Spleen (tissue), 11 donors: ENCODE measurements at regions not wholly inside any gene's neighbourhood (a gene's known extent, or its start where the extent isn't known, plus 50 kb on each side); places are given as distances from the start of the nearest gene placed in this dataset.

Experiments used
- DNase-seq: peaks from one replicate; pipeline ENCODE4 v3.0.0-alpha.2; 2020
- H3K27ac ChIP-seq, 8 donors: fragments of 200-600 bp; sonication (generic) in 7 of 8; 1 replicate in 4 of 8; 2 replicates in 4 of 8; pipeline versions ENCODE4 v1.5.0 to v1.8.0; 2016 to 2021; ENCODE audit warnings: inconsistent platforms in 4 of 8, mild to moderate bottlenecking in 4 of 8, moderate library complexity in 1 of 8
- H3K27me3 ChIP-seq, 7 donors: fragments of 200-600 bp; sonication (generic) in 6 of 7; replicated peaks in 1 of 7; 1 replicate in 4 of 7; 2 replicates in 3 of 7; pipeline versions ENCODE4 v1.5.0 to v1.8.0; 2016 to 2021; ENCODE audit warnings: inconsistent platforms in 3 of 7, mild to moderate bottlenecking in 1 of 7
- H3K36me3 ChIP-seq, 6 donors: fragments of 200-600 bp; sonication (generic) in 5 of 6; 1 replicate in 4 of 6; 2 replicates in 2 of 6; pipeline versions ENCODE4 v1.5.0 to v1.8.0; 2016 to 2021; ENCODE audit warnings: inconsistent platforms in 2 of 6
- H3K4me1 ChIP-seq, 6 donors: fragments of 200-600 bp; sonication (generic) in 5 of 6; 1 replicate in 3 of 6; 2 replicates in 3 of 6; pipeline versions ENCODE4 v1.5.0 to v1.8.0; 2016 to 2021; ENCODE audit warnings: inconsistent platforms in 3 of 6
- H3K4me3 ChIP-seq, 8 donors: fragments of 200-600 bp; sonication (generic) in 7 of 8; 1 replicate in 4 of 8; 2 replicates in 4 of 8; pipeline versions ENCODE4 v1.5.0 to v1.8.0; 2016 to 2021; ENCODE audit warnings: inconsistent platforms in 4 of 8, mild to moderate bottlenecking in 4 of 8, moderate library complexity in 2 of 8
- H3K9me3 ChIP-seq, 8 donors: fragments of 200-600 bp; sonication (generic) in 7 of 8; 1 replicate in 4 of 8; 2 replicates in 4 of 8; pipeline versions ENCODE4 v1.5.0 to v1.8.0; 2016 to 2021; ENCODE audit warnings: inconsistent platforms in 4 of 8
- POLR2A ChIP-seq, 3 donors: fragments of 450-650 bp; IDR thresholded peaks; one replicate each; pipeline ENCODE4 v1.5.1; 2017; ENCODE audit warnings: antibody characterized with exemption in 3 of 3, mild to moderate bottlenecking in 1 of 3
- POLR2AphosphoS5 ChIP-seq, 3 donors: sonication (generic); formaldehyde crosslinking; IDR thresholded peaks; one replicate each; pipeline ENCODE4 v1.5.1; 2017; ENCODE audit warnings: antibody characterized with exemption in 3 of 3
- WGBS, 5 donors: extraction: QIAGEN DNeasy Blood & Tissue Kit in 3 of 5; methylation state at CpG; one replicate each; pipeline versions ENCODE4 v1.1.5 to v1.1.7; 2013 to 2018; 5-methylcytosine and 5-hydroxymethylcytosine counted together
- intact Hi-C: fragments of 100-400 bp; cut with DNase I; formaldehyde crosslinking; loops from one replicate; pipeline ENCODE4 v1.15.0; 2023; ENCODE audit warnings: low total_unique reads
- TF ChIP-seq, protein P1 (sequence below), 11 experiments: fragments of 200-600 bp in 7 of 11; fragments of 450-650 bp in 4 of 11; sonication (generic) in 4 of 11; IDR thresholded peaks in 8 of 11; conservative IDR thresholded peaks in 3 of 11; 1 replicate in 7 of 11; 2 replicates in 4 of 11; pipeline versions ENCODE4 v1.4.0 to v1.8.0; 2016 to 2021; ENCODE audit warnings: antibody characterized with exemption in 11 of 11, inconsistent platforms in 4 of 11, mild to moderate bottlenecking in 1 of 11
- donor health status: healthy with polysubstance abuse.
- donor health status: DM: no; HTN: no; CAD: no; lungs with moderate emphysema.
- donor health status: DM: no; HTN: no; CAD: no.
- donor health status: Bipolar disorder and iron deficiency.
- donor health status: healthy.
- donor health status: DM: no; HTN: no; CAD: no.
- donor health status: DM: yes; HTN: yes; CAD: no.

DNA sequence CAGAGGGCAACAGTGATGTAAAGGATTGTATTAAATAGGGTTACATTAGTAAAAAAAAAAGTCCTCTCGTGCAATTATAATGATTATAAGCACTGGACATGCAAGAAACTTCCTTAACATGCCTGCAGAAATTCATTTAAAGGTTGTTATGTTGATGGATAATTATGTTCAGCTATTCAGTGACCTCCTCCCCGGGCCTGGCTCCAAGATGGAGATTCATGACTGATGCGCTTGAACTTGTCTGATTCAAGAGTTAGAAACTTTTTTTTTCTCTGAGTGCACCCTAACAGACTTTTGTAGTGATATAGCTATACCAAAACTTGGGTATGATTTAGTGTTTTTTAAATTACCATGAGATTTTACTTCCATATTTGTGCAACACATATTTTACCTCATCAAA, 1170.0 kb upstream of the CITED2 start:
- no peak overlapping the region for H3K27ac ChIP-seq
- intact Hi-C loops = no loop called here
- no peak for TF ChIP-seq POLR2A (IDR thresholded peaks at IDR 0.05)
- TF ChIP-seq, protein P1, sequence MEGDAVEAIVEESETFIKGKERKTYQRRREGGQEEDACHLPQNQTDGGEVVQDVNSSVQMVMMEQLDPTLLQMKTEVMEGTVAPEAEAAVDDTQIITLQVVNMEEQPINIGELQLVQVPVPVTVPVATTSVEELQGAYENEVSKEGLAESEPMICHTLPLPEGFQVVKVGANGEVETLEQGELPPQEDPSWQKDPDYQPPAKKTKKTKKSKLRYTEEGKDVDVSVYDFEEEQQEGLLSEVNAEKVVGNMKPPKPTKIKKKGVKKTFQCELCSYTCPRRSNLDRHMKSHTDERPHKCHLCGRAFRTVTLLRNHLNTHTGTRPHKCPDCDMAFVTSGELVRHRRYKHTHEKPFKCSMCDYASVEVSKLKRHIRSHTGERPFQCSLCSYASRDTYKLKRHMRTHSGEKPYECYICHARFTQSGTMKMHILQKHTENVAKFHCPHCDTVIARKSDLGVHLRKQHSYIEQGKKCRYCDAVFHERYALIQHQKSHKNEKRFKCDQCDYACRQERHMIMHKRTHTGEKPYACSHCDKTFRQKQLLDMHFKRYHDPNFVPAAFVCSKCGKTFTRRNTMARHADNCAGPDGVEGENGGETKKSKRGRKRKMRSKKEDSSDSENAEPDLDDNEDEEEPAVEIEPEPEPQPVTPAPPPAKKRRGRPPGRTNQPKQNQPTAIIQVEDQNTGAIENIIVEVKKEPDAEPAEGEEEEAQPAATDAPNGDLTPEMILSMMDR (IDR thresholded peaks at IDR 0.05 in 8 of 11, conservative IDR thresholded peaks at IDR 0.05 in 3 of 11) = no peak
- TF ChIP-seq POLR2AphosphoS5 (IDR thresholded peaks at IDR 0.05) = no peak
- no peaks in the 10 kb centered on the region for H3K9me3 ChIP-seq
- 67 to 85% (median 76%) methylated on average over 3 of the region's 3 CpGs for WGBS, 5 donors
- H3K27me3 ChIP-seq = no peaks in the 10 kb centered on the region
- H3K4me3 ChIP-seq = no peak overlapping the region
- no peak for DNase-seq
- no peaks in the 10 kb centered on the region for H3K4me1 ChIP-seq
- no peaks in the 10 kb centered on the region for H3K36me3 ChIP-seq

DNA sequence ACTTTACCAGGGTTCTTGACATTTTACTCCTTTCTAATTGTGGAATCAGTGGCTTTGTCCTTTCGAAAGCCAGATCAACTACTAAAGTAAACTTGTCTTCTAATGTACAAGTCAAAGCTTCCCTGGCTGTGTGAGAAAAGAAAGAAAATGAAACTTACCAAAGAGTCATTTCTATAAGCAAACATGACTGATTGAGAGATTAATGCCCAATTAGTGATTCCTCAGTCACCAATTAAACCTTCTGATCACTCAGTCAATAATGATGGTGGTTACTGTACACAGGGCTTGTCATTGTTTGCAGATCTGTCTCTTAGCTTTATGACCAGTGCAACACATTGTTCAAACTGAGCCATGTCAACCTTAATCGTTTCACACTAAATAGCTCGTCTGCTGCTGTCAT, 1168.4 kb upstream of the CITED2 start:
- Histone ChIP-seq H3K27ac (no peak overlapping the region), H3K4me3 (no peak overlapping the region), H3K36me3 (no peaks in the 10 kb centered on the region), H3K27me3 (no peaks in the 10 kb centered on the region), H3K4me1 (no peaks in the 10 kb centered on the region), H3K9me3 (no peaks in the 10 kb centered on the region)
- DNase-seq = no peak
- intact Hi-C loops = no loop called here
- no peak for TF ChIP-seq POLR2AphosphoS5 (IDR thresholded peaks at IDR 0.05)
- TF ChIP-seq, protein P1 (IDR thresholded peaks at IDR 0.05 in 8 of 11, conservative IDR thresholded peaks at IDR 0.05 in 3 of 11) = no peak
- no peak for TF ChIP-seq POLR2A (IDR thresholded peaks at IDR 0.05)
- WGBS, 5 donors = 79 to 93% (median 84%) methylated on average over 3 of the region's 3 CpGs

GRCh38 chr6:140541288-140541687, 1166.8 kb upstream of the CITED2 start:
- Histone ChIP-seq H3K4me3 (no peak overlapping the region), H3K4me1 (no peaks in the 10 kb centered on the region), H3K27ac (no peak overlapping the region), H3K27me3 (no peaks in the 10 kb centered on the region), H3K9me3 (no peaks in the 10 kb centered on the region), H3K36me3 (no peaks in the 10 kb centered on the region)
- no peak for DNase-seq
- intact Hi-C loops = no loop called here
- WGBS, 5 donors = 87 to 94% (median 91%) methylated on average over 7 of the region's 7 CpGs
- TF ChIP-seq POLR2AphosphoS5 (IDR thresholded peaks at IDR 0.05) = no peak
- TF ChIP-seq POLR2A (IDR thresholded peaks at IDR 0.05) = no peak
- TF ChIP-seq, protein P1 (IDR thresholded peaks at IDR 0.05 in 8 of 11, conservative IDR thresholded peaks at IDR 0.05 in 3 of 11) = no peak

GRCh38 chr6:140540743-140541142, 1166.3 kb upstream of the CITED2 start:
- 73 to 82% (median 78%) methylated on average over 1 of the region's 1 CpG for WGBS, 5 donors
- no peaks in the 10 kb centered on the region for H3K4me1 ChIP-seq
- no peak for TF ChIP-seq POLR2A (IDR thresholded peaks at IDR 0.05)
- TF ChIP-seq, protein P1 (IDR thresholded peaks at IDR 0.05 in 8 of 11, conservative IDR thresholded peaks at IDR 0.05 in 3 of 11) = no peak
- no peak for TF ChIP-seq POLR2AphosphoS5 (IDR thresholded peaks at IDR 0.05)
- no peak for DNase-seq
- intact Hi-C loops = no loop called here
- no peak overlapping the region for H3K4me3 ChIP-seq
- H3K36me3 ChIP-seq = no peaks in the 10 kb centered on the region
- no peak overlapping the region for H3K27ac ChIP-seq
- no peaks in the 10 kb centered on the region for H3K27me3 ChIP-seq
- peaks cover 0 to 3% (median 0%) of the 10 kb centered on the region in 8 donors for H3K9me3 ChIP-seq
